A549 (cell line): ENCODE measurements at regions not wholly inside any gene's neighbourhood (a gene's known extent, or its start where the extent isn't known, plus 50 kb on each side); places are given as distances from the start of the nearest gene placed in this dataset.

ENCODE experiments used
- ATAC-seq, 2 experiments: fragments of 200-7000 bp in 1 of 2; fragments of >200 bp in 1 of 2; cut with Nextera tagmentation in 1 of 2; cut with Tn5 transposase in 1 of 2; 3 replicates each; pipeline versions ENCODE4 v1.8.0 to v1.9.1; 2018 to 2020; ENCODE audit warnings: mild to moderate bottlenecking in 1 of 2, moderate library complexity in 1 of 2
- CTCF ChIA-PET: fragments of 300-600 bp; sonication (Branson Sonifier 250); formaldehyde crosslinking; extraction: SDS; loops from one replicate; lab custom pipeline; 2021; ENCODE audit warnings: antibody characterized with exemption, inconsistent platforms; lab: Yijun Ruan, JAX
- POLR2A ChIA-PET: fragments of 350-600 bp; formaldehyde crosslinking; extraction: SDS; loops from one replicate; lab custom pipeline; 2021; ENCODE audit warnings: antibody characterized with exemption, inconsistent platforms; lab: Yijun Ruan, JAX
- DNase-seq, 2 experiments: peaks; one replicate each; pipeline versions ENCODE4 v3.0.0 to v3.0.0-alpha.2; 2011 to 2016; ENCODE audit warnings: low read depth in 1 of 2, low spot score in 1 of 2
- FAIRE-seq: peaks from 2 replicates; lab custom pipeline; 2011; peaks lifted over from hg19 to GRCh38; lab: Jason Lieb, UNC
- H3K27ac ChIP-seq, 2 experiments: fragments of >200 bp; sonication (Bioruptor Twin); formaldehyde crosslinking; 3 replicates each; pipeline ENCODE4 v1.5.1; 2016 to 2017
- H3K4me1 ChIP-seq: fragments of >200 bp; sonication (Bioruptor Twin); formaldehyde crosslinking; 3 replicates; pipeline ENCODE4 v1.6.1; 2016
- H3K4me2 ChIP-seq: fragments of >200 bp; sonication (Bioruptor Twin); formaldehyde crosslinking; 3 replicates; pipeline ENCODE4 v1.6.1; 2016
- H3K4me3 ChIP-seq: fragments of >200 bp; sonication (Bioruptor Twin); formaldehyde crosslinking; 3 replicates; pipeline ENCODE4 v1.5.1; 2016
- H3K9me3 ChIP-seq: fragments of >200 bp; sonication (Bioruptor Twin); formaldehyde crosslinking; 3 replicates; pipeline ENCODE4 v1.6.1; 2016
- BHLHE40 ChIP-seq: IDR thresholded peaks from 2 replicates; pipeline ENCODE4 v1.6.1; 2012; ENCODE audit warnings: low read depth, low read length, inconsistent platforms
- CEBPB ChIP-seq, 2 experiments: fragments of >200 bp in 1 of 2; sonication (Bioruptor Twin) in 1 of 2; formaldehyde crosslinking in 1 of 2; IDR thresholded peaks; 2 replicates each; pipeline ENCODE4 v1.6.1; 2012 to 2016
- CHD4 ChIP-seq: fragments of 200-600 bp; sonication (generic); IDR thresholded peaks from 2 replicates; pipeline ENCODE4 v1.6.1; 2016; ENCODE audit warnings: antibody characterized with exemption, mild to moderate bottlenecking, borderline replicate concordance
- ESRRA ChIP-seq: fragments of 150-350 bp; IDR thresholded peaks from 2 replicates; pipeline ENCODE4 v1.6.1; 2014; ENCODE audit warnings: mild to moderate bottlenecking, low read length, borderline replicate concordance
- HDAC2 ChIP-seq: fragments of 200-600 bp; sonication (generic); IDR thresholded peaks from 2 replicates; pipeline ENCODE4 v1.6.1; 2016
- HEYL ChIP-seq: fragments of 250-450 bp; sonication (Bioruptor Pico); IDR thresholded peaks from 2 replicates; pipeline ENCODE4 v1.8.0; 2021; ENCODE audit warnings: mild to moderate bottlenecking, moderate library complexity
- HOXA7 ChIP-seq: fragments of 250-450 bp; sonication (Bioruptor Pico); IDR thresholded peaks from 2 replicates; pipeline ENCODE4 v1.5.0; 2020; ENCODE audit warnings: mild to moderate bottlenecking, moderate library complexity
- HOXB13 ChIP-seq: fragments of 250-450 bp; sonication (Bioruptor Pico); IDR thresholded peaks from 2 replicates; pipeline ENCODE4 v1.5.0; 2020; ENCODE audit warnings: low read depth, mild to moderate bottlenecking, moderate library complexity
- HOXB5 ChIP-seq: fragments of 250-450 bp; sonication (Bioruptor Pico); IDR thresholded peaks from 2 replicates; pipeline ENCODE4 v1.5.0; 2020; ENCODE audit warnings: mild to moderate bottlenecking, moderate library complexity
- JUN ChIP-seq, 2 experiments: fragments of >200 bp; sonication (Bioruptor Twin); formaldehyde crosslinking; IDR thresholded peaks; 2 replicates in 1 of 2; 3 replicates in 1 of 2; pipeline ENCODE4 v1.6.1; 2016 to 2017
- KDM1A ChIP-seq: fragments of 200-600 bp; sonication (generic); IDR thresholded peaks from 2 replicates; pipeline ENCODE4 v1.6.1; 2016; ENCODE audit warnings: low read depth, mild to moderate bottlenecking
- MAFK ChIP-seq: fragments of 450-650 bp; IDR thresholded peaks from 2 replicates; pipeline ENCODE4 v1.6.1; 2014; ENCODE audit not compliant: partially characterized antibody
- MAZ ChIP-seq: fragments of 150-350 bp; IDR thresholded peaks from 2 replicates; pipeline ENCODE4 v1.6.1; 2014; ENCODE audit warnings: antibody characterized with exemption, low read depth, low read length, borderline replicate concordance
- MYC ChIP-seq: IDR thresholded peaks from 2 replicates; pipeline ENCODE4 v1.6.1; 2012; ENCODE audit warnings: mild to moderate bottlenecking, inconsistent platforms, low read length, improper control_type of control experiment, borderline replicate concordance
- NFE2L2 ChIP-seq: fragments of 150-350 bp; conservative IDR thresholded peaks from 2 replicates; pipeline ENCODE4 v1.6.1; 2014; ENCODE audit warnings: low read length
- NR3C1 ChIP-seq: fragments of >200 bp; sonication (Bioruptor Twin); formaldehyde crosslinking; IDR thresholded peaks from 3 replicates; pipeline ENCODE4 v1.6.1; 2017
- POLR2AphosphoS2 ChIP-seq: conservative IDR thresholded peaks from 2 replicates; pipeline ENCODE4 v1.6.1; 2012; ENCODE audit warnings: low read length, improper control_type of control experiment, inconsistent platforms
- RAD21 ChIP-seq, 2 experiments: fragments of >200 bp in 1 of 2; sonication (Bioruptor Twin) in 1 of 2; formaldehyde crosslinking in 1 of 2; IDR thresholded peaks in 1 of 2; conservative IDR thresholded peaks in 1 of 2; 2 replicates in 1 of 2; 3 replicates in 1 of 2; pipeline ENCODE4 v1.6.1; 2012 to 2018; ENCODE audit warnings: inconsistent platforms in 1 of 2
- RARB ChIP-seq: fragments of 250-450 bp; sonication (Bioruptor Pico); IDR thresholded peaks from 2 replicates; pipeline ENCODE4 v1.8.0; 2021; ENCODE audit warnings: mild to moderate bottlenecking, moderate library complexity
- SMC3 ChIP-seq: fragments of >200 bp; sonication (Bioruptor Twin); formaldehyde crosslinking; IDR thresholded peaks from 3 replicates; pipeline ENCODE4 v1.6.1; 2018; ENCODE audit warnings: inconsistent platforms
- TFCP2L1 ChIP-seq: fragments of 250-450 bp; sonication (Bioruptor Pico); IDR thresholded peaks from 2 replicates; pipeline ENCODE4 v1.5.0; 2021; ENCODE audit warnings: mild to moderate bottlenecking
- ZFP36 ChIP-seq: fragments of 450-650 bp; IDR thresholded peaks from 2 replicates; pipeline ENCODE4 v1.6.1; 2014; ENCODE audit warnings: borderline replicate concordance; ENCODE audit not compliant: partially characterized antibody
- WGBS: methylation state at CpG from one replicate; pipeline ENCODE4 v1.1.6; 2017; ENCODE audit errors: missing lambda C conversion rate; 5-methylcytosine and 5-hydroxymethylcytosine counted together
- TF ChIP-seq, protein P1 (sequence below): IDR thresholded peaks from 2 replicates; pipeline ENCODE4 v1.6.1; 2012
- TF ChIP-seq, protein P2 (sequence below): fragments of 200-600 bp; sonication (generic); IDR thresholded peaks from 2 replicates; pipeline ENCODE4 v1.6.1; 2016; ENCODE audit warnings: antibody characterized with exemption, mild to moderate bottlenecking, moderate library complexity
- TF ChIP-seq, protein P3 (sequence below): fragments of >200 bp; sonication (Bioruptor Twin); formaldehyde crosslinking; IDR thresholded peaks from 2 replicates; pipeline ENCODE4 v1.6.1; 2016

DNA sequence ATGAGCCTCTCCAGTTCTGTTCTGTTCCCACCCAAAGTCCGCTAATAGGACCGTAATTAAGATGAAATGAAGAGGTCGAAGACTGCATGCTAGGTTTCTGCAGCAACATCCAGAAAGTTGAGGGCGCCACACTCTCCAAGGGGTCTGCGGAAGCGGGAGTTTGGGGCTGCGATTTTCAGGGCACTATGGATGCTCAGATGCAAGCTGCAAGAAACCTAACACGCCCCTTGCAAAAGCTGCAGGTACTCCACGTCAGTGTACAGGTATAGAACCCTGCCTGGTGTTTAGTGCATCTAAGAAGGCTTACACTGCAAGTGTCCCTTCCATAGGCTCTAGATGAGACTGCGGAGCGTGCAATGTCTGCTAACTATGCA, 61.4 kb downstream of the RHOXF2B start:
- H3K4me1 ChIP-seq = peaks cover 7% of the 10 kb centered on the region; the same call in 1 of the 3 replicates
- H3K27ac ChIP-seq = no peak overlapping the region
- POLR2A ChIA-PET = no interaction called here
- peak; percentile 45 to 61; a peak in 4 of 6 replicates for ATAC-seq
- H3K9me3 ChIP-seq = no peaks in the 10 kb centered on the region
- H3K4me3 ChIP-seq = peak overlapping the region; percentile 50
- no peak for FAIRE-seq
- peak overlapping the region; percentile 90 for H3K4me2 ChIP-seq
- WGBS = 17% methylated on average over 10 of the region's 11 CpGs
- CTCF ChIA-PET = interaction anchor here (0.6 to 1.9 kb wide), 2 partner anchors 8 to 438 kb away, joined by 3 to 4 read pairs; no protein-coding TSS in a partner anchor
- TF ChIP-seq KDM1A (no peak), MAZ (no peak), HOXB5 (CRISPR knock-in tag) (no peak), JUN (IDR thresholded peaks at IDR 0.05) (no peak), ZFP36 (no peak), SMC3 (no peak), ESRRA (no peak), NR3C1 (no peak), POLR2AphosphoS2 (no peak), NFE2L2 (no peak), HOXA7 (CRISPR knock-in tag) (no peak), MYC (no peak), CHD4 (no peak), RARB (CRISPR knock-in tag) (no peak)
- TF ChIP-seq, protein P1, sequence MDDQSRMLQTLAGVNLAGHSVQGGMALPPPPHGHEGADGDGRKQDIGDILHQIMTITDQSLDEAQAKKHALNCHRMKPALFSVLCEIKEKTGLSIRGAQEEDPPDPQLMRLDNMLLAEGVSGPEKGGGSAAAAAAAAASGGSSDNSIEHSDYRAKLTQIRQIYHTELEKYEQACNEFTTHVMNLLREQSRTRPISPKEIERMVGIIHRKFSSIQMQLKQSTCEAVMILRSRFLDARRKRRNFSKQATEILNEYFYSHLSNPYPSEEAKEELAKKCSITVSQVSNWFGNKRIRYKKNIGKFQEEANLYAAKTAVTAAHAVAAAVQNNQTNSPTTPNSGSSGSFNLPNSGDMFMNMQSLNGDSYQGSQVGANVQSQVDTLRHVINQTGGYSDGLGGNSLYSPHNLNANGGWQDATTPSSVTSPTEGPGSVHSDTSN = no peak
- no peak for DNase-seq

DNA sequence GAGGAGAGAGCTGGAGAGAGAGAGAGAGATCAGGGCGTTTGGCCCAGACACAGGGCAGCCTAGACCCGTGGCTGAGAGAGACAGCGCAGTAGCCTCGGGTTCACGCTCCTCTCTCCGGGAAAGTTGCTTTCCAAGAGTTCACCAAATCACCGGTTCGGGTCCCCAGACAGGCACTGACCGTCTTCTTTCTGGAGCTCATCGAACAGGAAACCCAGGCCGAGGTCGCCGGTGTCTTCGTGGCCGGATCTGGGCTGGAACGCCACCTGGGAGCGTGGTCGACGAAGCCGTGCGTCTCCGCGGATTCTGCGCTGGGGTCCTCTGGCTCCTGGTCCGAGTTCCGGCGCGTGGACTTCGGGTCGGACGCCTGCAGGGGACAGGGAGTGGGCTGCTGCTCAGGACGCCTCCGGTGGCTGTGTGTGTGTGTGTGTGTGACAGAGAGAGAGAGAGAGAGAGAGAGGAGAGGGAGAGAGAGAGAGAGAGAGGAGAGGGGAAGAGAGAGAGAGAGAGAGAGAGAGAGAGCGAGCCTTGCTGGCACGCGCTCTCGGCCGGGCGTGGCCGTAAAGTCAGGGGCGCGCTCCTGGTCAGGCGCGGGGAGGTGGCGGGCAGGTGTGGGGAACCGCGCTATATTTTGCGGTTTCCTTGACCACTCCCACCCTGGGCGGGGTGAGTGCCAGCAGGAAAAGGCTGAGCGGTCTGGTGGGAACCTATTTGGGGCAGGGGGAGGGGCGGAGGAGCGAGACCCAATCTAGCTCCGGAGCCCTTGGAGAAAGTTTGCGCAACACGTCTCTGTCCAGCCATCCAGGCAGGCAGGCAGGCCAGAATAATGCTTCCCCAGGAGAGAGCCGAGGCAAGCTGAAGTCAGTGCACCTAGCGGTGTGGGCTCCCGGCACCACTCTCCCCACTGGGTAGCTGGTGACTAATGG, 62.1 kb downstream of the RHOXF2B start:
- no peaks in the 10 kb centered on the region for H3K9me3 ChIP-seq
- TF ChIP-seq NFE2L2 (no peak), TFCP2L1 (CRISPR knock-in tag) (no peak), CEBPB (IDR thresholded peaks at IDR 0.05) (peak; percentile 20 to 50; a peak in 2 of 4 replicates), MAFK (no peak)
- peak overlapping the region; percentile 50 for H3K4me3 ChIP-seq
- H3K4me2 ChIP-seq = peak overlapping the region; percentile 90
- FAIRE-seq = no peak
- 12% methylated on average over 33 of the region's 58 CpGs for WGBS
- no peak for DNase-seq
- ChIA-PET CTCF (interaction anchor here (1.0 to 1.9 kb wide), 2 partner anchors 9 to 11 kb away, joined by 4 to 5 read pairs; no protein-coding TSS in a partner anchor), POLR2A (no interaction called here)
- ATAC-seq = peak; percentile 40 to 75; a peak in 4 of 6 replicates
- H3K27ac ChIP-seq = no peak overlapping the region
- peaks cover 7% of the 10 kb centered on the region; the same call in 1 of the 3 replicates for H3K4me1 ChIP-seq

DNA sequence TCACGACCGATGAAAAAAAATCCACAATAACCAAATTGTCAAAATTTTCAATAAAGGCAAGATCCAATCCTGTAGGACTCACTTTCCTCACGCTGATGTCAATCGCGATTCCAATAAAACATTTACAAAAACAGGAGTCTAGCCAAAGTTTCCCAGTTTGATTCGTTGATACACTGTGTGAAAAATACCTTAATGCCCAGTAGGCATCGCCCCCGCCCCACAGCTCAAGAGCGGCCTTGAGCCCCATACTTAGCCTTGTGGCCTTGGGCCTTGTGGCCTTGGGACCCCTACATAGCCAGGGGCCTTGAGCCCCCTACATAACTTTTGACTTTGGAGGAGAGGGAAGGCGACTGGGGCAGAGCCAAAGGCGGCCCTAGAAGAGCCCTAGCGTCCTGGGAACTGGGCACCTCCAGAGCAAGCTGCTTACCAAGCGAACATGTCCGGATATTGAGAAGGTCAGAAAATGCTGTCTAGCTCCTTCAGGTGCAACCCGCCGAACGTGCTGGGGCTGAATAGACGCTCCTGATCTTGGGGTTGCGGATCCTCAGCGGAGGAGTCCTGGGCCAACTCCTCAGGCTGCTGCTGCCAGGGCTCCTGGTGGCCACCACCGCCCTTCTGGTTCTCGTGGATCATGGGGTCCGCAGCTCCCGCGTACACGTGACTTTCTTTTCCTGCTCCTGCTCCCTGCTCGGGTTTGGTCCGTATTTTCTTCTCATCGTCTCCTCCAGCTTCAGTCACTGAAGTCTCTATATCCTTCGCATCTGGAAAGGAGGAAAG, 62.9 kb downstream of the RHOXF2B start:
- POLR2A ChIA-PET = no interaction called here
- DNase-seq = no peak
- no peak overlapping the region for H3K27ac ChIP-seq
- TF ChIP-seq HOXB13 (CRISPR knock-in tag) (no peak), MAFK (no peak), RAD21 (conservative IDR thresholded peaks at IDR 0.05 in 1 of 2, IDR thresholded peaks at IDR 0.05 in 1 of 2) (no peak), HEYL (CRISPR knock-in tag) (no peak), CEBPB (IDR thresholded peaks at IDR 0.05) (no peak), MAZ (no peak), CHD4 (no peak), TFCP2L1 (CRISPR knock-in tag) (no peak), ZFP36 (no peak), HDAC2 (no peak), BHLHE40 (no peak)
- TF ChIP-seq, protein P2, sequence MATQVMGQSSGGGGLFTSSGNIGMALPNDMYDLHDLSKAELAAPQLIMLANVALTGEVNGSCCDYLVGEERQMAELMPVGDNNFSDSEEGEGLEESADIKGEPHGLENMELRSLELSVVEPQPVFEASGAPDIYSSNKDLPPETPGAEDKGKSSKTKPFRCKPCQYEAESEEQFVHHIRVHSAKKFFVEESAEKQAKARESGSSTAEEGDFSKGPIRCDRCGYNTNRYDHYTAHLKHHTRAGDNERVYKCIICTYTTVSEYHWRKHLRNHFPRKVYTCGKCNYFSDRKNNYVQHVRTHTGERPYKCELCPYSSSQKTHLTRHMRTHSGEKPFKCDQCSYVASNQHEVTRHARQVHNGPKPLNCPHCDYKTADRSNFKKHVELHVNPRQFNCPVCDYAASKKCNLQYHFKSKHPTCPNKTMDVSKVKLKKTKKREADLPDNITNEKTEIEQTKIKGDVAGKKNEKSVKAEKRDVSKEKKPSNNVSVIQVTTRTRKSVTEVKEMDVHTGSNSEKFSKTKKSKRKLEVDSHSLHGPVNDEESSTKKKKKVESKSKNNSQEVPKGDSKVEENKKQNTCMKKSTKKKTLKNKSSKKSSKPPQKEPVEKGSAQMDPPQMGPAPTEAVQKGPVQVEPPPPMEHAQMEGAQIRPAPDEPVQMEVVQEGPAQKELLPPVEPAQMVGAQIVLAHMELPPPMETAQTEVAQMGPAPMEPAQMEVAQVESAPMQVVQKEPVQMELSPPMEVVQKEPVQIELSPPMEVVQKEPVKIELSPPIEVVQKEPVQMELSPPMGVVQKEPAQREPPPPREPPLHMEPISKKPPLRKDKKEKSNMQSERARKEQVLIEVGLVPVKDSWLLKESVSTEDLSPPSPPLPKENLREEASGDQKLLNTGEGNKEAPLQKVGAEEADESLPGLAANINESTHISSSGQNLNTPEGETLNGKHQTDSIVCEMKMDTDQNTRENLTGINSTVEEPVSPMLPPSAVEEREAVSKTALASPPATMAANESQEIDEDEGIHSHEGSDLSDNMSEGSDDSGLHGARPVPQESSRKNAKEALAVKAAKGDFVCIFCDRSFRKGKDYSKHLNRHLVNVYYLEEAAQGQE = no peak
- TF ChIP-seq, protein P3, sequence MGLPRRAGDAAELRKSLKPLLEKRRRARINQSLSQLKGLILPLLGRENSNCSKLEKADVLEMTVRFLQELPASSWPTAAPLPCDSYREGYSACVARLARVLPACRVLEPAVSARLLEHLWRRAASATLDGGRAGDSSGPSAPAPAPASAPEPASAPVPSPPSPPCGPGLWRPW = no peak
- TF ChIP-seq, all 56 proteins: peak for 0
- 86% methylated on average over 28 of the region's 30 CpGs for WGBS
- H3K9me3 ChIP-seq = no peaks in the 10 kb centered on the region
- peaks cover 7% of the 10 kb centered on the region; the same call in 1 of the 3 replicates for H3K4me1 ChIP-seq
- no peak overlapping the region; the same call in 2 of the 3 replicates for H3K4me3 ChIP-seq
- H3K4me2 ChIP-seq = peak overlapping the region; percentile 90; the same call in 2 of the 3 replicates
- FAIRE-seq (no peak), ATAC-seq (peak; percentile 18 to 27; a peak in 2 of 6 replicates)
- CTCF ChIA-PET = interaction anchor here (0.6 to 1.9 kb wide), 4 partner anchors 10 to 467 kb away, joined by 3 to 5 read pairs (median 4); no protein-coding TSS in a partner anchor
